KOPT-K1 (cell line): ENCODE measurements at regions not wholly inside any gene's neighbourhood (a gene's known extent, or its start where the extent isn't known, plus 50 kb on each side); places are given as distances from the start of the nearest gene placed in this dataset.

Source experiments
- H3K27ac ChIP-seq: fragments of 200-600 bp; sonication (generic); 2 replicates; pipeline ENCODE4 v1.5.1; 2016; ENCODE audit warnings: antibody characterized with exemption, mild to moderate bottlenecking, low read depth, low read length; ENCODE audit not compliant: poor library complexity, severe bottlenecking
- H3K36me3 ChIP-seq: fragments of 200-600 bp; sonication (generic); 2 replicates; pipeline ENCODE4 v1.5.1; 2017; ENCODE audit warnings: antibody characterized with exemption, mild to moderate bottlenecking, low read length, moderate library complexity; ENCODE audit not compliant: insufficient read depth
- H3K9me3 ChIP-seq: fragments of 200-600 bp; sonication (generic); 2 replicates; pipeline ENCODE4 v1.5.1; 2017; ENCODE audit warnings: antibody characterized with exemption, low read length, mild to moderate bottlenecking; ENCODE audit not compliant: insufficient read depth, poor library complexity, severe bottlenecking

DNA sequence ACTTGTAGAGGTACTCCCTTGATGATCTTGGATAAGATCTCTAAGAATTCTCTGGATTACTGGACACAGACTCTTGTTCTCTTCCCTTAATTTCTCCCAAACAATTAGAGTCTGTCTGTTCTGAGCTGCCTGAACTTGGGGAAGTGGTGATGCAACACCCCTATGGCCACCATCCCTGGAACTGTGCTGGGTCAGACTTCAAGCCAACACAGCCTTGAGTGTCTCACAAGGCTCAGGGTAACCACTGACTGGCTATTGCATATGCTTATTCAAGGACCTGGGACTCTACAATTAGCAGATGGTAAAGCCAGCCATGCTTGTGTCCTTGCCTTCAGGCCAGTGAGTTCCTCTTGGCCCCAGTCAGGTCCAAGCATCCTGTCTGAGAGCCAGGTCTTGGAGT is 504.5 kb downstream of the MAN2A1 start:
- H3K36me3 ChIP-seq = no peaks in the 10 kb centered on the region
- peaks cover 5% of the 10 kb centered on the region for H3K9me3 ChIP-seq
- no peak overlapping the region for H3K27ac ChIP-seq

DNA sequence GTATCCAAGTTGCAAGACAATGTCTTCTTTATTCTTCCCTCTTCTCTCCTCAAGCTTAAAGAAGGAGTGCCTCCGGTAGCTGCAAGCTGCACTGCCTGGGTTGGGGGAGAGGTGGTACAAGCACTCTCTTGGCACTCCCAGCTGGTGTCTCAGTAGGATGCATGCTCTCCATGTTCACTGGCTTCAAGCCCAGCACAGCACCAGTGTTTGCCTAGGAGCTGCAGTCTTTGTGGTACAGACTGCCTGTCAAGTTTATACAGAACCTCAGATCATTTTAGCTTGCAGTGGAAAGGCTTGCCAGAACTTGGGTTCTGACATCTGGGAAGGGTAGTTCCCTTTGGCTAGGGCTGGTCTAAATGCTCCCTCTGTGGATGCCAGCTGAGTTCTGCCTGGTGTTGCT is 505.6 kb downstream of the MAN2A1 start:
- no peaks in the 10 kb centered on the region for H3K36me3 ChIP-seq

DNA sequence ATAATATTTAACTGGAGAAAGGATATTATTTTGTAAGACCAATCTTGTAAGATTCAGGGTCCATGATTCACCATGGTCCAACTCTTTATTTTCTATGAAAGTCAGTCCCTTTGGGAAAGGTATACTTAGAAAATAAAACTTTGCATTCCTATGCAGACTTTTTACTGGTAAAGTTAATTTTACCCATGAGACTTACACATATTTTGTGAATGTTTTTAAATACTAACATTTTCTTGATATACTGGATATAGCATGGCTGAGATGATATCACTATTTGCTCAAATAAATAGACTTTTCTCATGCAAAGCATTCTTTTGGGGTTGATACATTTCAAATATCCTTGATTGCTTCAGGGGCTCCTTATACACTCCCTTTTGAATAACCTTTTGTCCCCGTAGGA is 512.1 kb downstream of the MAN2A1 start:
- no peaks in the 10 kb centered on the region for H3K9me3 ChIP-seq
- no peaks in the 10 kb centered on the region for H3K36me3 ChIP-seq
- H3K27ac ChIP-seq = no peak overlapping the region

More for the DNA sequence above, 505.6 kb downstream of the MAN2A1 start:
- Histone ChIP-seq H3K27ac (no peak overlapping the region), H3K9me3 (peaks cover 5% of the 10 kb centered on the region)

DNA sequence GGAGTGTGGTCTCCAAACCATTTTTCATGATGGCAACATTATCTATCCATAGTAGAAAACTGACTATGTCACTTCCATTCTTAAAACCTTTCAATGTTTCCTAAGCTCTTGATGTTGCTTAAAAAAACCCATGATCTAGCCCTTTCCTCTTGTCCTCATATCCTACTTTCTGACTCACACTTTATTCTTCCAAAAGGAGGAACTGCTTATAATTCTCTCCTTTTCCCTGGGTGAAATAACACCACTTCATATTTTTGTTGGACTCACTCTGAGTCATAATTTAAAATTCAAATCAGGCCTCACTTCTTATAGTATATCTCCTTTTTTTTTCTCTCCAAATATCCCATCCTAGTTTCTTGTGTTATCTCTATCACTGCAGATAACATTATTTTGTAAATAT is 513.9 kb downstream of the MAN2A1 start:
- Histone ChIP-seq H3K9me3 (peaks cover 17% of the 10 kb centered on the region), H3K27ac (no peak overlapping the region), H3K36me3 (no peaks in the 10 kb centered on the region)

- no peak overlapping the region for H3K27ac ChIP-seq
- no peaks in the 10 kb centered on the region for H3K36me3 ChIP-seq
Measured at GRCh38 chr5:110209401-110209800, 517.1 kb downstream of the TMEM232 start.

GRCh38 chr5:110218981-110219380 is 507.5 kb downstream of the TMEM232 start:
- peaks cover 60% of the 10 kb centered on the region for H3K9me3 ChIP-seq
- H3K36me3 ChIP-seq = no peaks in the 10 kb centered on the region
- peak overlapping the region; percentile 56 for H3K27ac ChIP-seq

More at GRCh38 chr5:110209401-110209800, 517.1 kb downstream of the TMEM232 start:
- H3K9me3 ChIP-seq = peaks cover 43% of the 10 kb centered on the region

DNA sequence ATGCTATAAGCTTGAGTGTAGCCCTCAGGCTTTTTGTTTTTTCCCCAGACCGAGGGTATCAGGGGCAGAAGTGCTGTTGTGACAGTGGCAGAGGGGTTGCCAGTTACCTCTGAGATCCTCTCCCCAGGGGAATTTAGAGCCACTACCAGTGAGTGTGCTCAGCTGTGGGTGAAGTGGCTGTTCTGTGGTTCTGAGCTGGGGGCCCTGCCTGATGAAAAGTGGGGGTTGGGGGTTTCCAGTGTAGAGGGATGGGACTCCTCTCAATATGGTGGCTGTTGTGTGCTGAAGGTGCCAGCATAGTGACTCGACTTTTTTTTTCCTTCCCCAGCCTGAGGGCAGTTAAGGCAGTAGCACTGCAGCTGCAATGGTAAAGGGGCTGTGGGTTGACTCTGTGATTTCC is 506.7 kb downstream of the TMEM232 start:
- H3K36me3 ChIP-seq = no peaks in the 10 kb centered on the region
- H3K27ac ChIP-seq = peak overlapping the region; percentile 56

GRCh38 chr5:110221036-110221435 is 505.4 kb downstream of the TMEM232 start:
- Histone ChIP-seq H3K27ac (no peak overlapping the region), H3K9me3 (peaks cover 63% of the 10 kb centered on the region), H3K36me3 (no peaks in the 10 kb centered on the region)

More for the DNA sequence above, 506.7 kb downstream of the TMEM232 start:
- H3K9me3 ChIP-seq = peaks cover 60% of the 10 kb centered on the region

DNA sequence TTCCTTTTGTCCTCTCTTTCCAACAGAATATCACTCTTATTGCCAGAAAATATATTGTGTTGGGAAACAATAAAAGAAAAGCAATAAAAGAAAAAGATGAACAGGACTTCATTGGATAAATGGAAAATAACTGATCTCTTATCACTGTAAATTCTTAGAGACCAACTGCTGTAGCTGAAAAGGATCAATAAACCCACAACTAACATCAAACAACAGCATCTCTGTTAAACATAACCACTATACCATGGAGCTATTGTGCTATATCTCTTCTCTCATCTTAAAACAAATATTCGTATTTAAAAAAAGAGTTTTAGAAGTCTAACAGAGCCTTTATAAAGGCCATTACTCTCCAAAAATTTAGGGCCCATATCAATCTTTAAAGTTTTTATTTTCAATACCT is 502.4 kb downstream of the TMEM232 start:
- H3K9me3 ChIP-seq = peaks cover 61% of the 10 kb centered on the region
- no peaks in the 10 kb centered on the region for H3K36me3 ChIP-seq
- no peak overlapping the region for H3K27ac ChIP-seq

- H3K9me3 ChIP-seq = peaks cover 58% of the 10 kb centered on the region
- no peak overlapping the region for H3K27ac ChIP-seq
- no peaks in the 10 kb centered on the region for H3K36me3 ChIP-seq
Measured at GRCh38 chr5:110225949-110226348, 500.5 kb downstream of the TMEM232 start.

- H3K9me3 ChIP-seq = no peaks in the 10 kb centered on the region
Measured at GRCh38 chr5:110239786-110240185, 486.7 kb downstream of the TMEM232 start.

GRCh38 chr5:110242950-110243349 is 483.5 kb downstream of the TMEM232 start:
- no peaks in the 10 kb centered on the region for H3K9me3 ChIP-seq
- no peaks in the 10 kb centered on the region for H3K36me3 ChIP-seq
- H3K27ac ChIP-seq = no peak overlapping the region

More at GRCh38 chr5:110239786-110240185, 486.7 kb downstream of the TMEM232 start:
- H3K27ac ChIP-seq = no peak overlapping the region
- no peaks in the 10 kb centered on the region for H3K36me3 ChIP-seq

DNA sequence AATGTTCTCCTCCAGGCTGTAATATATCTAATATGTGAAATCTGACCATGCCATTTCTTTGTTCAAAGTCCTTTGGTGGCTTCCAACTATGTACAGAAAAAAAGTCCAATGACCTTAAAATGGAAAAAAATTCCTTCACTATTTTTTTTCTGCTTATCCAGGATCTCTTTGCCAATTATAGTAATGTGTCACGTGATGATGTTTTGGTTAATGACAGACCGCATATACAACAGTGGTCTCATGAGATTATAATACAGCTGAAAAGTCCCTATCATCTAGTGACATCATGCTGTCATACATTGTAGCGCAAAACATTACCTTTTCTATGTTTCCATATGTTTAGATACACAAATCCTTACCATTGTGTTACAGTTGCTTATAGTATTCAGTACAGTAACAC is 477.6 kb downstream of the TMEM232 start:
- H3K36me3 ChIP-seq = no peaks in the 10 kb centered on the region
- H3K27ac ChIP-seq = no peak overlapping the region
- H3K9me3 ChIP-seq = no peaks in the 10 kb centered on the region

DNA sequence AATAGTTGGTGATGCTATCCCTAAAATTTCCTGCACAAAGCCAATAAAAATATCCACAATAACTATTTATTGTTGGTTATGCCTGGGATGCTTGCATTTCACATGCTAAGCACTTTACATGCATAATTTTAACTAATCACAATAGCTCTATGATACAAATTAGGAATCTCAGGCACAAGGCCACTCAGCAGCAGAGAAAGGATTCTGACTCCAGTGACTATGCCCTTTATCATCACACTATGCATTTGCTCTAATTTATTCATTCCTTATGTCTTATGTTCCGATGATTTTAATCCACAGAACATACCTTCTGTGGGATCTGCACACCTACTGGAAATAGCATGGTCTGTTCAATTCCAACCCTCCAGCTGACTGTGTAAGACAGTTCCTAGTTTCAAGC is 476.1 kb downstream of the TMEM232 start:
- H3K36me3 ChIP-seq = no peaks in the 10 kb centered on the region
- H3K27ac ChIP-seq = no peak overlapping the region
- no peaks in the 10 kb centered on the region for H3K9me3 ChIP-seq

- Histone ChIP-seq H3K9me3 (no peaks in the 10 kb centered on the region), H3K36me3 (no peaks in the 10 kb centered on the region), H3K27ac (no peak overlapping the region)
Measured at GRCh38 chr5:110250755-110251154, 475.7 kb downstream of the TMEM232 start.

- H3K36me3 ChIP-seq = no peaks in the 10 kb centered on the region
- no peak overlapping the region for H3K27ac ChIP-seq
- no peaks in the 10 kb centered on the region for H3K9me3 ChIP-seq
Measured at GRCh38 chr5:110251366-110251765, 475.1 kb downstream of the TMEM232 start.

- Histone ChIP-seq H3K27ac (no peak overlapping the region), H3K9me3 (no peaks in the 10 kb centered on the region), H3K36me3 (no peaks in the 10 kb centered on the region)
Measured at GRCh38 chr5:110255194-110255593, 471.3 kb downstream of the TMEM232 start.
